ENCODE measurements at regions not wholly inside any gene's neighbourhood (a gene's known extent, or its start where the extent isn't known, plus 50 kb on each side); places are given as distances from the start of the nearest gene placed in this dataset.

DNA sequence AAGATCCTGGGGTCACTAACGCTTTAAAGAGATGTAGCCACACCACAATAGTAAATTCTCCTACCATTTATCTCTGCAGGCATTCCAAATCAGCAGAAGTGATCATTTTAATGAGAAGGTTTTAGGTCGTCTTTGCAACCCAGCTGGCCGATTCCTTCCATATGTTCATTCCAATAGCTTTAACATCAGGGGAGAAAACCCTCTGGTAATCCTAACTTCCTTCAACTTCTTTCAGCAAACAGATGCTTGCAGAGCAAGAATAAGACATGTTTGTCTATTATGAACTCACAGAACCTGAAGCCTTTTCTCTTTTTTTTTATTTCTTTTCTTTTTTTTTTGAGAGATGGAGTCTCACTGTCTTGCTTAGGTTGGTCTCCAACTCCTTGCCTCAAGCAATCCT is 498.6 kb upstream of the SLITRK1 start:
- Histone ChIP-seq H3F3A (ENCODE audit: insufficient read depth, low read depth) (no peaks in the 10 kb centered on the region), H2AFZ (0 out of 2 replicates have a peak overlapping the region, but pooled peaks have one; percentile 45), H3K36me3 (ENCODE audit: low read depth) (no peaks in the 10 kb centered on the region), H3K9me3 (ENCODE audit: insufficient read depth, low read depth) (no peaks in the 10 kb centered on the region), H3K4me1 (replicated peaks; ENCODE audit: insufficient read depth) (no peaks in the 10 kb centered on the region), H3K27ac (no peak overlapping the region), H3K9me2 (ENCODE audit: insufficient read depth) (no peaks in the 10 kb centered on the region), H3K4me3 (no peak overlapping the region), H3K27me3 (ENCODE audit: insufficient read depth, low read depth) (no peaks in the 10 kb centered on the region), H3K4me2 (no peak overlapping the region), H3K79me2 (ENCODE audit: low read depth) (no peaks in the 10 kb centered on the region), H4K20me1 (ENCODE audit: insufficient read depth) (no peaks in the 10 kb centered on the region)
- CTCF ChIA-PET = no interaction called here
- TF ChIP-seq CTCF (conservative IDR thresholded peaks at IDR 0.05) (no peak), EZH2 (IDR thresholded peaks at IDR 0.05; ENCODE audit: low read depth) (no peak)
- no TSS peak for BruUV-seq (replicated peaks)
- POLR2A ChIA-PET (ENCODE audit: unreplicated experiment) = no interaction called here
- DNase-seq = no peak
- intact Hi-C loops (cut with micrococcal nuclease; ENCODE audit: unreplicated experiment) = no loop called here

GRCh38 chr13:84377106-84377505 is 494.8 kb upstream of the SLITRK1 start:
- CTCF ChIA-PET = no interaction called here
- POLR2A ChIA-PET (ENCODE audit: unreplicated experiment) = interaction anchor here (0.6 kb wide), 1 partner anchor 359 kb away, joined by 4 read pairs; no protein-coding TSS in a partner anchor

DNA sequence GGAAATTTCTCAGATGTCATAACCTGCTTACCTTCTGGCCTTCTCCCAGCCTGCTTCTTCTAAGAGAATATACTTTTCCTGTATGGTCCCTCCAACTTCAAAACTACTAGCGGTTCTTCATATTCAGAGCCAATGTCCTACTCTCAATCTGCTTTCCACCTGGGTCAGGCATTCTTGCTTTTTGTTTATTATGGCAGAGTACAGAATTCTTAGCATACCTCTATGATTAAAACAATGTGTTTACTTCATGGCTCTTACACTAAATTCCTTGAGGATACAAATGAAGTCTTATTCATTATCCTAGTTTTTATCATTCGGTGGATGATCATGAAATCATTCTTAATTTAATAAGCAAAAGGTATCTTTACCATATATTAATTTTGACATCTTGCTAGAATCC is 484.2 kb upstream of the SLITRK1 start:
- ChIA-PET POLR2A (ENCODE audit: unreplicated experiment) (no interaction called here), CTCF (no interaction called here)
- H4K20me1 ChIP-seq (ENCODE audit: insufficient read depth) = no peaks in the 10 kb centered on the region
- no peak overlapping the region for H3K4me2 ChIP-seq
- no peaks in the 10 kb centered on the region for H3K27me3 ChIP-seq (ENCODE audit: insufficient read depth, low read depth)
- no TSS peak for BruUV-seq (replicated peaks)
- H3K9me2 ChIP-seq (ENCODE audit: insufficient read depth) = no peaks in the 10 kb centered on the region; the same call in 1 of the 2 replicates
- no peak for DNase-seq
- H3K4me3 ChIP-seq = no peak overlapping the region
- TF ChIP-seq EZH2 (IDR thresholded peaks at IDR 0.05; ENCODE audit: low read depth) (no peak), CTCF (conservative IDR thresholded peaks at IDR 0.05) (no peak)
- intact Hi-C loops (cut with micrococcal nuclease; ENCODE audit: unreplicated experiment) = no loop called here
- H3K4me1 ChIP-seq (replicated peaks; ENCODE audit: insufficient read depth) = no peaks in the 10 kb centered on the region
- no peak overlapping the region for H3K27ac ChIP-seq
- no peaks in the 10 kb centered on the region for H3F3A ChIP-seq (ENCODE audit: insufficient read depth, low read depth)
- H3K36me3 ChIP-seq (ENCODE audit: low read depth) = no peaks in the 10 kb centered on the region
- H2AFZ ChIP-seq = no peak overlapping the region
- no peaks in the 10 kb centered on the region for H3K79me2 ChIP-seq (ENCODE audit: low read depth)
- H3K9me3 ChIP-seq (ENCODE audit: insufficient read depth, low read depth) = no peaks in the 10 kb centered on the region

More at GRCh38 chr13:84377106-84377505, 494.8 kb upstream of the SLITRK1 start:
- no peak for TF ChIP-seq EZH2 (IDR thresholded peaks at IDR 0.05; ENCODE audit: low read depth)
- no peak for TF ChIP-seq CTCF (conservative IDR thresholded peaks at IDR 0.05)
- Histone ChIP-seq H4K20me1 (ENCODE audit: insufficient read depth) (no peaks in the 10 kb centered on the region), H3K4me2 (no peak overlapping the region), H3K79me2 (ENCODE audit: low read depth) (no peaks in the 10 kb centered on the region), H2AFZ (no peak overlapping the region), H3K27me3 (ENCODE audit: insufficient read depth, low read depth) (no peaks in the 10 kb centered on the region), H3K4me3 (no peak overlapping the region), H3F3A (ENCODE audit: insufficient read depth, low read depth) (no peaks in the 10 kb centered on the region), H3K9me3 (ENCODE audit: insufficient read depth, low read depth) (no peaks in the 10 kb centered on the region), H3K9me2 (ENCODE audit: insufficient read depth) (peaks cover 4% of the 10 kb centered on the region; the same call in 1 of the 2 replicates), H3K4me1 (replicated peaks; ENCODE audit: insufficient read depth) (no peaks in the 10 kb centered on the region), H3K27ac (no peak overlapping the region), H3K36me3 (ENCODE audit: low read depth) (no peaks in the 10 kb centered on the region)
- no TSS peak for BruUV-seq (replicated peaks)
- no peak for DNase-seq
- intact Hi-C loops (cut with micrococcal nuclease; ENCODE audit: unreplicated experiment) = no loop called here

Measured in PC-9 (cell line).